ENCODE measurements at regions not wholly inside any gene's neighbourhood (a gene's known extent, or its start where the extent isn't known, plus 50 kb on each side); places are given as distances from the start of the nearest gene placed in this dataset.

GRCh38 chr12:114189266-114189665, 216.7 kb downstream of the TBX5 start:
- ATAC-seq = no peak
- intact Hi-C loops (cut with micrococcal nuclease) = no loop called here
- TF ChIP-seq REST (IDR thresholded peaks at IDR 0.05; ENCODE audit: low read depth) = no peak

GRCh38 chr12:114186241-114187002, 219.5 kb downstream of the TBX5 start:
- Histone ChIP-seq H3K9me3 (ENCODE audit: control insufficient read depth in 1 of 2, insufficient read depth in 1 of 2, low read depth in 1 of 2, low read length in 2 of 2) (no peaks in the 10 kb centered on the region), H3K9me2 (ENCODE audit: insufficient read depth) (no peaks in the 10 kb centered on the region), H3K27me3 (ENCODE audit: insufficient read depth, low read length) (peaks cover 73% of the 10 kb centered on the region), H3K4me1 (ENCODE audit: control insufficient read depth in 1 of 2, insufficient read depth in 2 of 2, low read length in 2 of 2) (no peaks in the 10 kb centered on the region), H3K36me3 (ENCODE audit: control insufficient read depth in 1 of 2, insufficient read depth in 2 of 2, low read length in 2 of 2) (no peaks in the 10 kb centered on the region), H3K4me3 (replicated peaks in 1 of 2; ENCODE audit: low read depth in 1 of 2, low read length in 2 of 2) (no peak overlapping the region), H3K9ac (ENCODE audit: low read length) (no peak overlapping the region), H3K27ac (ENCODE audit: low read depth, low read length) (no peak overlapping the region), H4K20me1 (ENCODE audit: insufficient read depth) (no peaks in the 10 kb centered on the region), H3K4me2 (ENCODE audit: low read length) (no peak overlapping the region), H2AFZ (ENCODE audit: low read depth, low read length, poor library complexity, severe bottlenecking) (no peak overlapping the region), H3K79me2 (ENCODE audit: insufficient read depth, low read length) (no peaks in the 10 kb centered on the region)
- CTCF ChIA-PET = no interaction called here
- no peak for DNase-seq (ENCODE audit: low read depth, low spot score)
- RAD21 ChIA-PET (ENCODE audit: low non-redundant PET in 1 of 2, low total read pairs in 2 of 2, uncharacterized antibody in 2 of 2, unreplicated experiment in 2 of 2) = no interaction called here
- POLR2A ChIA-PET = no interaction called here
- no TSS peak for BruUV-seq (replicated peaks)
- intact Hi-C loops (cut with micrococcal nuclease) = no loop called here
- ATAC-seq = no peak
- TF ChIP-seq, protein P1, sequence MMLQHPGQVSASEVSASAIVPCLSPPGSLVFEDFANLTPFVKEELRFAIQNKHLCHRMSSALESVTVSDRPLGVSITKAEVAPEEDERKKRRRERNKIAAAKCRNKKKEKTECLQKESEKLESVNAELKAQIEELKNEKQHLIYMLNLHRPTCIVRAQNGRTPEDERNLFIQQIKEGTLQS (IDR thresholded peaks at IDR 0.05) = no peak
- TF ChIP-seq REST (IDR thresholded peaks at IDR 0.05; ENCODE audit: low read depth) = no peak
- TF ChIP-seq SRF (IDR thresholded peaks at IDR 0.05; ENCODE audit: low read depth) = no peak
- TF ChIP-seq CBX3 (IDR thresholded peaks at IDR 0.05; ENCODE audit: low read depth) = no peak
- no peak for TF ChIP-seq SIN3A (IDR thresholded peaks at IDR 0.05; ENCODE audit: low read depth)
- TF ChIP-seq POLR2AphosphoS5 (IDR thresholded peaks at IDR 0.05; ENCODE audit: low read depth, low read length) = no peak
- no peak for TF ChIP-seq ZFX (IDR thresholded peaks at IDR 0.05)
- TF ChIP-seq, protein P2, sequence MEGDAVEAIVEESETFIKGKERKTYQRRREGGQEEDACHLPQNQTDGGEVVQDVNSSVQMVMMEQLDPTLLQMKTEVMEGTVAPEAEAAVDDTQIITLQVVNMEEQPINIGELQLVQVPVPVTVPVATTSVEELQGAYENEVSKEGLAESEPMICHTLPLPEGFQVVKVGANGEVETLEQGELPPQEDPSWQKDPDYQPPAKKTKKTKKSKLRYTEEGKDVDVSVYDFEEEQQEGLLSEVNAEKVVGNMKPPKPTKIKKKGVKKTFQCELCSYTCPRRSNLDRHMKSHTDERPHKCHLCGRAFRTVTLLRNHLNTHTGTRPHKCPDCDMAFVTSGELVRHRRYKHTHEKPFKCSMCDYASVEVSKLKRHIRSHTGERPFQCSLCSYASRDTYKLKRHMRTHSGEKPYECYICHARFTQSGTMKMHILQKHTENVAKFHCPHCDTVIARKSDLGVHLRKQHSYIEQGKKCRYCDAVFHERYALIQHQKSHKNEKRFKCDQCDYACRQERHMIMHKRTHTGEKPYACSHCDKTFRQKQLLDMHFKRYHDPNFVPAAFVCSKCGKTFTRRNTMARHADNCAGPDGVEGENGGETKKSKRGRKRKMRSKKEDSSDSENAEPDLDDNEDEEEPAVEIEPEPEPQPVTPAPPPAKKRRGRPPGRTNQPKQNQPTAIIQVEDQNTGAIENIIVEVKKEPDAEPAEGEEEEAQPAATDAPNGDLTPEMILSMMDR (IDR thresholded peaks at IDR 0.05 in 2 of 3, conservative IDR thresholded peaks at IDR 0.05 in 1 of 3; ENCODE audit: borderline replicate concordance in 1 of 3, insufficient read depth in 1 of 3, low read depth in 2 of 3, low read length in 2 of 3) = no peak
- TF ChIP-seq MAX (IDR thresholded peaks at IDR 0.05) = no peak

More at GRCh38 chr12:114189266-114189665, 216.7 kb downstream of the TBX5 start:
- Histone ChIP-seq H3K27ac (ENCODE audit: low read depth, low read length) (no peak overlapping the region), H3K79me2 (ENCODE audit: insufficient read depth, low read length) (no peaks in the 10 kb centered on the region), H3K36me3 (ENCODE audit: control insufficient read depth in 1 of 2, insufficient read depth in 2 of 2, low read length in 2 of 2) (no peaks in the 10 kb centered on the region), H3K9me3 (ENCODE audit: control insufficient read depth in 1 of 2, insufficient read depth in 1 of 2, low read depth in 1 of 2, low read length in 2 of 2) (no peaks in the 10 kb centered on the region), H3K4me3 (replicated peaks in 1 of 2; ENCODE audit: low read depth in 1 of 2, low read length in 2 of 2) (no peak overlapping the region), H3K4me2 (ENCODE audit: low read length) (no peak overlapping the region), H3K27me3 (ENCODE audit: insufficient read depth, low read length) (peaks cover 78% of the 10 kb centered on the region), H2AFZ (ENCODE audit: low read depth, low read length, poor library complexity, severe bottlenecking) (no peak overlapping the region), H4K20me1 (ENCODE audit: insufficient read depth) (no peaks in the 10 kb centered on the region), H3K9ac (ENCODE audit: low read length) (no peak overlapping the region), H3K9me2 (ENCODE audit: insufficient read depth) (no peaks in the 10 kb centered on the region), H3K4me1 (ENCODE audit: control insufficient read depth in 1 of 2, insufficient read depth in 2 of 2, low read length in 2 of 2) (no peaks in the 10 kb centered on the region)
- BruUV-seq (replicated peaks) = no TSS peak
- no peak for DNase-seq (ENCODE audit: low read depth, low spot score)
- ChIA-PET RAD21 (ENCODE audit: low non-redundant PET in 1 of 2, low total read pairs in 2 of 2, uncharacterized antibody in 2 of 2, unreplicated experiment in 2 of 2) (no interaction called here), POLR2A (no interaction called here), CTCF (no interaction called here)
